SW 1271 (cell line): ENCODE measurements at regions not wholly inside any gene's neighbourhood (a gene's known extent, or its start where the extent isn't known, plus 50 kb on each side); places are given as distances from the start of the nearest gene placed in this dataset.

Experiments
- DNase-seq, 2 experiments: peaks; one replicate each; lab custom pipeline; 2025; lab: John Stamatoyannopoulos, UW

DNA sequence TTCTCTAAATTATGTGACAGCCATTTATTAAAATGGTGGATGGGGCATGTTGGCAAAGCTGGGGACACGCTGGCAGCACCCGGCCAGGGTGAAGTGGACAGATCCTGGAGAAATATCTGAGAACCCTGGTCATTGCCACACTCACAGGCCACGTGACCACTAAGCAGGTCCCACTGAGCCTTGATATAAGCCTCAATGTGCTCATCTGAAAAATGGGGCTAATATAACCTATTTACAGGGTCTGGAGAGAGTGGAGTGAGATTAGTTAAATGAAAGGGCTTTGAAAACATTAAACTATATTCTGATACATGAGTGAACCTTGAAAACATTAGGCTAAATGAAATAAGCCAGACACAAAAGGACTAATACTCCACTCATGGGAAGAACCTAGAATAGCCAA, 108.9 kb downstream of the RBFOX3 start:
- no peak for DNase-seq

DNA sequence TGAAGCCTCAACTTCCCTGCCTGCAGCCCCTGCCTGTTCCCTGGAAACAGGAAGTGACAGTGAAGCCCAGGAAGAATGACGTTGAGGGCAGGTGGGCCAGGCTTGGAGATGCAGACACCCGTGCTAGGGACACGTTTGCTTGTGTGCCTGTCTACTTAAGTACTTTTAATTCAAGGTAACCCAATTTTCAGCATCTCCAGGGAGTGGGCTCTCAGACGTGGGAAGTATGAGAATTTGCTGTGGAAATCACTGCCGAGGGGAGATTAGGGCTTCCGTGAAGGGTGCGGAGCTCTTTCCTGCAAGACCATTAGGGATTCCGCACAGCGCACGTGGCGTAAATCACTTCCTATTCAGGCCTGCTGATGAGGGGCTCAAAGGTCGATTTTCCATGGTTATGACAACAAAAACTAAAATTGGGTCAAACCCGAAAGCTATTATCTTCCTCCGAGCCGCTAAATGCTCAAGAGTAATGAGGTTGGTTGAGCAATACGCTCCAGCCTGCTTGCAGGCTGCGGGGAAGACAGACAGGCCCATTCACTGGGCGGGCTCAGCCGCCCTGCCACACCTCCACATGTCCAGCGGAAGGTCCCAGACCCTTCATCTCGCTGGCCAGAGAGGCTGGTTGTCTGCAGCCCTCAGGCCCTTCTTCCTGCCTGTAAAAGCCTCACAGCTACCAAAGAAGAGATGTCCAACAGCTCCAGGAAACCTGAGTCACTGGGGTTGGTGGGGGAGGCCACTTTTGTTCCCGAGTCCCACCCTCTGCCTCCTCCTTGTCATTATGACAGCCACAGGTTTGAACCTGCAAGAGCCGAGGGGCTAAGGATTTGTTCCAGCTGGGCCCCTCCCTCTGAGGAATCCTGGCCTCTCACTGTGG, 109.9 kb downstream of the RBFOX3 start:
- DNase-seq, result no peak

DNA sequence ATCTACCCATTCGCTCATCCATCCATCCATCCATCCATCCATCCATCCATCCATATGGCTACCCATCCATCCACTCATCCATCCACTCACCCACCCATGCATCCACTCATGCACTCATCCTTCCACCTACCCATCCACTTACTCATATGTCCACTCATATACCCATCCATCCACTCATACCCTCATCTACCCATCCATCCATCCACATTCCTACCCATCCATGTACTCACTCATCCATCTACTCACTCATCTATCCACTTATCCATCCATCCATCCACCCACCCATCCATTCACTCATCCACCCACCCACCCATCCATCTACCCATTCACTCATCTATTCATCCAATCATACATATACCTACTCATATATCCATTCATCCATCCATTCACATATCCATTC, 112.0 kb downstream of the RBFOX3 start:
- DNase-seq, result no peak

DNA sequence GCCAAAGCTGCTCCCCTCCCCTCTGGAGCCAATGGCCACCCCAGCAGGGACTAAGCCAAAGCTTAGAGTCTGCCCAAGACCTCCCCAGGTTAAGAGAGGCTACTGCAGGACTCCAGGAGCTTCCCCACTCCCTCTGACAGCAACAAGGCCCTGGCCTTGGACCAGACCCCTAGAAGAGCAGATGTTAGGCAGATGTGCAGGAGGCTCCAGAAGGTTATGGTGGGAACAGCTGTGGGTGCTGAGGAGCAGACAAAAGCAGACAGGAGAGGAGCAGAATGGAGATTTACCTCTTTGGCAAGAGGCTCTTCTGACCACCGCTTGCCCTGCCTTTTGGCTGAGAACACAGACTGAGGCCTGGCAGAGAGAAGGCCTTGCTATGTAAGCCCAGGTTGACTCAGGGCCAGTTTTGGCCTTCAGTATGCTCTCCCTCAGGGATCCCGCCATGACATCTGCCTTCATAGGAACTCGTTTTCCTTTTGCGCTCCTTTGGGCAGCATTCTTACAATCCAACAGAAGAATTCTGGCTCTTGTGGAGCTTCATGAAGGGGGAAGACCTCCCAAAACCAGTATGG, 113.0 kb downstream of the RBFOX3 start:
- no peak for DNase-seq

DNA sequence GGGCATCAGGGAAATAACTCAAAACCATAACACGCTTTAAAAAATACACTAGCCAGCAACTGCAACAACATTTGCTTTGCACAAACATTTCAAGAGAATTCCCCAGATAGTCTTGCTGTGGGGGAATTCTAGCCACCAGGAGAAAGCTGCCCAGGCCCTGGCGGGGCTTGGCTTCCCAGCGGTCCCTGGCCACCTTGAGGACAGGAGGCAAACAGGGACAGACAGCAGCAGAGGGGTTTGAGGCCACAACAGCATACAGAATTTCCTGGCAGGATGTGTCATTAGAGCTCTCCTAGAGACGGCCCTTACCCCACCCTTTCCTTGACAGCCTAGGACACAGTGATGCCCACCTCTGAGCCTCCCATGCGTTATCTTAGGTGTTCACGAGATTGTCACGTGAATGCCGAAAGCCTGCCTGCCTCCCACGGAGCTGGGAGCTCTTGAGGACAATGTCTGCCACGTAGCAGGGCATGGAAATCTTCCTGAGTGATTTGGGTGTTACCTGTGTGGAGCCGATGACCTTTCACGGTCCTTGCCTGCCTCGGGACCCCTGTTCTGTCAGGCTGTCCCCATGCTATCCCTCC, 114.3 kb downstream of the RBFOX3 start:
- DNase-seq, result no peak

DNA sequence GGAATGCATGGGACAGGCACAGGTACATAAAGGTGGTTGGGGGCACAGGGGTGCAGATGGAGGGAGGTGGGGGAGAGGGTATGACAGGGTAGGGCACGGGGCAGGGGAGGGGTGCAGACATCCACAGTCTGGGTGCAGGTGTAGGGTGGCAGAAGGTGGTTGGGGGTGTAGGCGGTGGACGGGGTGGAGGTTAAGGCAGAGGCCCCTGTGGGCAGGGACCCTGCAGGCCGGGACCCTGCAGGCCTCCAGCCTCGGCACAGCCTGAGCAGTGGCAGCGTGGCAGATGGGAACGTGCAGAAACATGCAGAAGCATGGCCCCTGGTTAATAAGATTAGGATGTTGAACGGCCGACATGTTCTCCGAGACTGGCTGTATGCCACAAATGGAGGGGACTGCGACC, 115.2 kb downstream of the RBFOX3 start:
- DNase-seq, result no peak

DNA sequence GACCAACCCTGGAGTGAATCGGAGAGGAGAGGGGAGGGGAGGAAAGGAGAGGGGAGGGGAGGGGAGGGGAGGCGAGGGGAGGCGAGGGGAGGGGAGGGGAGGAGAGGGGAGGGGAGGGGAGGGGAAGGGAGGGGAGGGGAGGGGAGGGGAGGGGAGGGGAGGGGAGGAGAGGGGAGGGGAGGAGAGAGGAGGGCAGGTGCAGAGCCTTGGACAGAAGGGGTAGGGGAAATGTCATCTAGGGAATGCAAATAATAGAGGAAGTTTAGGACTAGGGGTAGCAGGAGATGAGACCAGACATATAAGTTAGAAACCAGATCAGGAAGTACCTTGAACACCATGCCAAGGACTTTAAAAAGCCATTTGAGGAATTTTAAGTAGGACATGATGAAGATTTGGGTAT, 119.8 kb downstream of the RBFOX3 start:
- DNase-seq, result no peak

DNA sequence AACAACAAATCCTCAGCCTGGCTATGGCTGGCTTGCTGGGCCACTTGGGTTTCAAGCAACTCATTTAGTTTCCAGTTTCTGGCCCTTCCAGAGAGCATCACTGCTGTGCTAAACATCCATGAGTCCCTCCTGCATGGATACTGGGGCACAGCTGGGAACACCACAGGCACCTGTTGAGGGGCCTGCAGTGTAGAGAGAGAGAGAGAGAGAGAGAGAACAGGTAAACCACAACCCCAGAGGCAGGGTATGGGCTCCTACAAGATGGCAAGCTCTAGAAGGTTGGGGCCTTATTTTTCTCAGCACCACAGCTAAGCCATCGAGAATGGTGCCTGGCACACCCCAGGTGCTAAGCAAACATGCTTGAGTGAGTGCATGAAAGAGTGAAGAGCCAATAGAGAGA, 120.3 kb downstream of the RBFOX3 start:
- no peak for DNase-seq

DNA sequence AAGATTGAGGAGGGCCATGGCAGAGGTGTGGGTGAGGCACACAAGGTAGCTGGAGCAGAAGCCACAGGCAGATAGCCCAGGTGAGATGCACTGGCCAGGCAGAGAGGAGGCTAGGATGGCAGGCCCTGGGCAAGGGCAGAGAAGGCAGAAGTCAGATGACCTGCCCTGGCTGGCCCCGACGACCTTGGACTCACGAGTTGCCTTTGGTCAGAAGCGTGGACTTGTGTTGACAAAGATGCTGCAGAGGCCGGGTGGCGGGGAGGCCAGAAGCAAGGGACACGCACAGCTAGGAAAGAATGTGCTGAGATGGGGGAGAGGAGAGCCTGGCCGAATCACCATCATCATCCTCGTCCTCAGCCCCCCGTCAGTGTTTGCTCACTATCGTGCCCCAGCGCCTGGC, 123.7 kb downstream of the RBFOX3 start:
- no peak for DNase-seq

DNA sequence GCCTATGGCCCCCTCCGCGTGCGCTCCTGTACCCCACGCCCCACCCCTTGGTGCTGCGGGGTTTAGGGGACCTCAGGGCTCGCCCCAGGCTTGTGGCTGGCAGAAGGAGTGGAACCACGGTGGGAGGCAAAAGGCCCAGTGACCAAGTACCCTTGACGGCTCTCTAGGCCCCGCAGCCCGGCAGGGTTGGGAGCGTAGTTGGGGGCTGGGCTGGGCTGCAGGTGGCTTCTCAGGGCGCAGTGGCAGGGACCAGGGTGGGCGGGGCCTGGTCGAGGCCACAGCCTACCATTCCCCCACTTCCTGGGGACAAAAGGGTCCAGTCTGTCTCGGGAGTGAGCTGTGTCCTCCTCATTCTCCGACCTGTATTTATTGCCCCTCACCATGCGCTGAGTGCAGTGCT, 124.9 kb downstream of the RBFOX3 start:
- DNase-seq, result no peak

DNA sequence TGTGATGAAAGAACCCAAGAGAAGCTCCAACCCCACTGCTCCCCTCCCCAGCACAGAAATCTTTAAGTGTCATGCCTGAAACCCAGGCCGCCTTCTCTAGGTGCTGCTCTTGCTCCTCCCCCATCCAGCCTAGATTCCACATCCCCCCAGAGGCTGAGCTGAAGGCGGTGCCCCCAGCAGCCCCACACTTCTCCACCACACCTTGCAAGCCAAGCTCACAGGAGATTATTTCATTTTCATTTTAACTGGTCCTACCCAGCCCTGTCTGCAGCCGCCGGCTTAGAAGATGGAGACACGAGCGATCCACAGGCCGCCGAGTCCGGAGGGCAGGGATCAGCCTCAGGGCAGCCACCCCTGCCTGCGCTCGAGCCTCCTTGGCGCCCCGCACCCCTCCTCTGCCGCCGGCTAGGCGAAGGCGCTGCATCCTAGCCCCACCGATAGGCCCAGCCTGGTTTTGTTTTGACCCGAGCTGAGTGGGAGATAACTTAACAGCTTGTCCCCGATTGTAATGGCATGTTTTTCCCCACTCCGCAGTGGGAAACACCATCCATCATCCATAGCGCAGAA, 125.3 kb downstream of the RBFOX3 start:
- DNase-seq, result no peak

DNA sequence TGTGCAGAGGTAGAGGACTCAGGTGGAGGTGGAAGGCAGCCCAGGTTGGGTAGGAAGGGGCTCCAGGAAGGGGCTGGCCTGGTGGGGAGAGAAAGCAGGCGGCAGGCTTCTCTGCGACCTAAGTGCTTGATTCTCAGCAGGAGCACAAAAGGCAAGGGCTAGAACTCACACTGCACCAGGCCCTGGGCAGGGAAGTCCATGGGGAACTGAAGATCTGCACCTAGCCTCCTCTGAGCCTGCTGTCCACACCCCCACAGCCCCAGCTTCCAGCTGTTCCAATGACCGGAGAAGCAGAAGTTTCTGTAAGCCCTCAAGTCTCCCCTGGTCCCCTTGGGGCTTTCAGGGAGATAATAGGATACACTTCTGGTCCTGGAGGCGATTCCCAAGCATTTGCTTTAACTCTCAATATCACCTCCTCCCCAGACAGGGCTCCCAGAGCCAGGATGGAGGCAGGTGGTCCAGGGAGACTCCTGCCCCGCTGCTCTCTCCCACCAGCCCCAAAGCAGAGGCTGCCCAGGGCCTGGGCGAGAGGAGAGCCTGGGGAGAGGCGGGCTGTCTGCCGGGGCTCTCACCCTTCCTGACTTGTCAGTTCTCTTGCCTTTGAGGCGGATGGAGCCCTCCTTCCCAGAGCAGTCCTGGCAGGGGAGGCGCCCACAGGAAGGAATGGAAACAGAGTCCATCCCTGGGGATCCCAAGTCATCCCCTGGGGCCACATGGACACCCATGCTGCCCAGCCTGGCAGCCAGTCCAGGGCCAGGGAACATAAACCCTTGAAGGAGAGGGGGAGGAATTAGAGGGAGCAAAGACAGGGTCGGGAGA, 126.0 kb downstream of the RBFOX3 start:
- no peak for DNase-seq

DNA sequence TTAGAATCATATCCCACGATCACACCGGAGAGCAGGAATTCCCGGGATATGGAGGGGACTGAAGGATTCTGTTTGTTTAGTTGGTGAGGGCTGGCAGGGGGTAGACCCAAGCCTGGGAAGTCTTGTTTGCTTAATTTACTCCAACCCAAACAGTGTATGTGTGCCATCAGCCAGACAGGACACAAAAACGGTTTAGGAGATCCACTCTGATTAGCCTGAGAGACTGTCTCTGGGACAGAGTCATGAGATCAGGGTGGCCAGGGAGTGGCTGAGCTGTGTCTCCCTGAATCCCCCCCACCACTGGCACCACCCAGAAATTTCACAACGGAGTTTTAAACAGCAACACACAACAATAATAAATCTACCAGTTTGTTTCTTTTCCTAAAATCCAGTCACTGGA, 127.0 kb downstream of the RBFOX3 start:
- DNase-seq, result no peak

DNA sequence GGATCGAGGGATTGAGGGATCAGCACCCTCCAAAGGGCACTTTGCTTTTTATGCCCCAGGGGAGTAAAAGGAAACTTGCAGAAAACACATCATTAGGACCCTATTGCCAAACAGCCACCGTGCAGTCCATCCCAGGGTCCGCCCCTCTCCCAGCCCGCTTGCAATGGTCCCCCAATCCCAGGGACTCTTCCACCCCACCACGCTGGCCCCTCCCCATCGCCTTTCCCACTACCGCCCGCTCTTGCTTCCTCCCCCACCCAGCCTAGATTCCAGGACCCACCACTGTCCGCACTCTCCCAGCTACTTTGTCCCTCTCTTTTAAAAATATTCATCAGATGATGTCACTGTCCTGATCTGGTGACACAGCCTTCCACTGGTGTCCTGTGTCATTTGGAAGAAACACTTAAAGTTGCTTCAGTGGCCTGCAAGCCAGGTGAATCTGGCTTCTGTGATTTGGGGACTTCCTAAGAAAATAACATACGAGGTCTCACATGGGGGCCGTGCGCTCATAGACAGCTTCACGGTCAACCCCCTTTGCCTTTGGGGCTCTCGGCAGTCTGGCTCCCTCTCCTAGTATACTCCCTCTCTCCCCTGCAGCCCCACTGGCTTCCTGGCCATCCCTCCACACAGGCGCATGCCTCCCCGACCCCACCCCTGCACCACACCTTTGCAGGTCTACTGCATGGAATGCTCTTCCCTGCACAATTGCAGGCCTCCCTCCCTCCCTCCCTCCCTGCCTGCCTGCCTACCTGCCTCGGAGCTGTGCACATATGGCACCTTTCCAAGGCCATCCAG, 127.9 kb downstream of the RBFOX3 start:
- no peak for DNase-seq

DNA sequence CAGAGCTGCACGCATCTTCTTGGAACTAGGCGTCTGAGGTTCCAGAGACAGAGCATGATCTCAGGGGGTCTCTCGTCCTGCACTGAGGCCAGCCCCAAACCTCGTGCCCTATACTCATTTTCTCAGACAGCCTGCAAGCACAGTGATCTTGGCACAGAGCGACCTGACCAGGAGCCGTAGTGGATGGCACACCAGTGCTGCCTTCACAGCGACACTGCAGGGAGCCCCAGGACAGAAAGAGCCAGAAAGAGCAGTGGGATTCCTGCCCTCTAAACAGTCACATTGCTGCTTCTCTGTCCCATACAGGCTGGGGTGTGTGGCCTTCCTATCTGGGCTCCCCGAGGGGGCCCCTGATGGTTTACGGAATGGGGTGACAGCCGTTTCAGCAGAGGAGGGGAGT, 131.0 kb downstream of the RBFOX3 start:
- no peak for DNase-seq

DNA sequence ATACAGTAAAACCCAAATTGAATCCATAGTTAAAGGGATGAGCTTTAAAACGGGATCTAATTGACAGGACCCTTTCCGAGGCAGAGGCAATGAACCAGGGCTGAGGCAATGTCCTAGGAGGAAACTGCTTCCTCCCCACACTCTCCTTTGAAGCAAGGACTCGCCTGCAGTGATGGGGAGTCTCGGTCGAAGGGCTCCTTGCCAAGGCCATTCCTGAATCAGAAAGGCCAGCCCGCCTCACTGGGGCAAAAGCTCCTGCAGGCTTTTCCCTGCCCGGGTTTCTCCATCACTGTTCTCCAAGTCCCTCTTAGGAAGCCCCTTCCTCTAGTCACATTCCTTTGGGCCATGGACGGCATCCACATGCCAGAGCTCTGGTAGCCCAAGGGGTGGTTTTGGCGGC, 132.0 kb downstream of the RBFOX3 start:
- no peak for DNase-seq

DNA sequence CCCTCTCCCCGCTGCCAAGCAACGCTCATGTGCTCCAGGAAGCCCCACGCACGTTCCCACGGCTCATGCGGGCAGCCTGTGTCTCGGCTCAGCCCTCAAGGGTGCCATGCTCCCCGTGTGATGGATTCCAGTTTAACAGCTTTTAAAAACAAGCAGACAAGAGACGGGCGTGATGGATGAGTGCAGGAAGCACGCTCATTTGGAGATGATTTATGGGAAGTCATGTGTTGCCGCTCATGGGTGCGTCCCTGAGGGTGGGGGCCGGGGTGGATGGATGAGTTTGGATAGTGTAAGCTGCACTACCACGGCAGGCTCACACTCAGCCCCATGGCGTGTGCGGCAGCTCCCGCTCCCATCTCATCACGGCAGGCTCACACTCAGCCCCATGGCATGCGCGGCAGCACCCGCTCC, 132.8 kb downstream of the RBFOX3 start:
- DNase-seq, result no peak

DNA sequence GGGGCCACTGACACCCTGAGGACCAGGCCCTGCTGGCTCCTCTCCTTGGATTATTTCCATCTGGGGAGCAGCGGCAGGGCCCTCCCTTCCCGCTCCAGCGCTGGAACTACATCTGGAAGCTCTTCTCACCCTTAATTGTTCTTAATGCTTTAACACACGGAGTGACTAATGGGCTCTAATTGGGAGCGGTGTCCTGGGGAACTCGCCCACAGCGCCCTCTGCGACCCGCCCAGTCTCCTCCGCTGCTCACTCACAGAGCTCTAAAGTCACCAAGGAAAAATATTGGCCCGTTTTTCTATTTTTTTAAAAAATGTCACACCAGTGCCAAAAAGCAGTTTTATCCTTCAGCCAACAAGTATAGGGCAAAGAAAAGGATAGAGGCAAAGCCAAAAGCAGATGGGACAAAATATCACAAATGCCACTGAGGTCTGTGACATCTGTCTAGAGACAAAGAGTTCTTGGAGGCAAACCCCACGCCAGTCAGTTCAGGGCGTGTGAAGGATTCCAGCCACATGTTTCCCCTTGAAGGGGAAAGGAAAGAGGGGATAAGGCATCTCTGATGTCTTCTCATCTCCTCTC, 134.7 kb downstream of the RBFOX3 start:
- DNase-seq, result no peak

DNA sequence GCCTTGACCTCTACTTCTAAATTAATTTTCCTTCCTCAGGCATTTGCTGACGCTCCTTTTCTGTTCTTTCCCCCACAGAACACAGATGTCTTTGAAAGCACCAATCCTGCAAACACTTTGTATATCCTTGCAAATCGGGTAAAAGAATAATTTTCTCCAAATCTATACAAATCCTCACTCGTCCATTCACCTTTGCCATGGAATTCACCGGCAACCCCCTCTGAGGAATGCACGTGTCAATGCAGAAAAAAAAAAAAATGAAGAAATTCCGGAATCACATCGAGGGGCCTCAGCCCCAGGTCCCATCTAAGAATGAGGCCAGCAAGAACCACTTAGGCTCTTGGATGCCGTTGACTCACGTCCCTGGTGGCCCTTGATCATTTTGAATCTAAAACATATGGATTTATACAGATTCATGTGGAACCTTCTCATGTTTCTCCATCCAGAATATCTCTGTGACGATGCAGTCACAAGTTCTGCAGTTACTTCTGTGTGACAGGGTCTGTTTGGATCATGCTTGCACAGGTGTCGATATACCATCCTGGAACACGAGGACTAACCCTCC, 136.9 kb downstream of the RBFOX3 start:
- DNase-seq, result no peak

DNA sequence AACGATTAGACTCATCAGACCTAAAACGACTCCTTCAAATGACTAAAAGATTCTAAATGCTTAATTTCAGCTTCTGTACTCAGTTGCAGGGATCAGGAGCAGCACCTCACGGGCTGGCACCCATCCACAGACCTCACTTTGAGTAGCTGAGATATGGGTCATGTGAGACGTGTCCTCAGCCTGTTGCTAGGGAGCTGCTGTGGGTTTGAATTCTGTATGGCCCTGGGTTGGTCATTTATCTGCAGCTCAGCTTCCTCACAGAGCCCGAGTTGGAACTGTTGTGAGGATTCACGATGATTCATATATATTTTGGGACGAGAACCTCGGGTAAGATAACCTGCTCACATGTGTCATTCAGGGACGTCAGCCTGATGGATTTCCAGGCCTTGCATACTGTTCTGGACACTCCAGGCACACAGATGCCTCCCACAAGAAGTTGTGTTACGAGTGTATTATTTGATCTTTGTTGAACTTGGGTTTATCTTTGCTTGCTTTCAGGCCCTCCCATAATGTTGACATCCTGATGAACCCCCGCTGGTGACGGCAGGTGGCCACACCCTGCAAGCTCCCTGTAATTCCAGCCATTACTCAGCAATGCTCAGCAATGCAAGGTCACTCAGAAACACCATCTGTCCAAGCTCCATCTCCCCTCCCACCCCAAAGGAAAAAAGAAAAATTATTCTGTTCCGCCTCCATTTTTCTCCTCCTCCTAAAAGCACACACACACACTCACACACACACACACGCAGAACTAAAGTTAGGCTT, 137.6 kb downstream of the RBFOX3 start:
- DNase-seq, result no peak
